ENCODE measurements at regions not wholly inside any gene's neighbourhood (a gene's known extent, or its start where the extent isn't known, plus 50 kb on each side); places are given as distances from the start of the nearest gene placed in this dataset.

DNA sequence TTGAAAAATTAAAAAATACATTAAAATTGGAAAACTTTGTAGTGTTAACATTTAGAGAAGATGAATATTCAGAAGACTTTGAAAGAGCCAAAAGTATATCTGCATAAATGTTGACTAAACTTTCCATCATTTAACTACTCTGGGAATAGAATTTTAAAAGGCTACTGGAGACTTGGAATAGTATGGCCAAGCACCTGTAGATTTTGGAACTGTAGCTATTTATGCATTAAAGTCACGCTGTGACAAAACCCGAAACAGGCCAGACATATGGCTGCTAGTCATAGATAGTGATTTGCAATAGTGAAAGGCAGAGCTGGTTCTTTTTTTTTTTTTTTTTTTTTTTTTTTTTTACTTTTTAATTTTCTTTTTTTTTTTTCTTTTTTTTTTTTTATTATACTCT lies 396.0 kb downstream of the SOCS6 start:
- TF ChIP-seq, protein P1, sequence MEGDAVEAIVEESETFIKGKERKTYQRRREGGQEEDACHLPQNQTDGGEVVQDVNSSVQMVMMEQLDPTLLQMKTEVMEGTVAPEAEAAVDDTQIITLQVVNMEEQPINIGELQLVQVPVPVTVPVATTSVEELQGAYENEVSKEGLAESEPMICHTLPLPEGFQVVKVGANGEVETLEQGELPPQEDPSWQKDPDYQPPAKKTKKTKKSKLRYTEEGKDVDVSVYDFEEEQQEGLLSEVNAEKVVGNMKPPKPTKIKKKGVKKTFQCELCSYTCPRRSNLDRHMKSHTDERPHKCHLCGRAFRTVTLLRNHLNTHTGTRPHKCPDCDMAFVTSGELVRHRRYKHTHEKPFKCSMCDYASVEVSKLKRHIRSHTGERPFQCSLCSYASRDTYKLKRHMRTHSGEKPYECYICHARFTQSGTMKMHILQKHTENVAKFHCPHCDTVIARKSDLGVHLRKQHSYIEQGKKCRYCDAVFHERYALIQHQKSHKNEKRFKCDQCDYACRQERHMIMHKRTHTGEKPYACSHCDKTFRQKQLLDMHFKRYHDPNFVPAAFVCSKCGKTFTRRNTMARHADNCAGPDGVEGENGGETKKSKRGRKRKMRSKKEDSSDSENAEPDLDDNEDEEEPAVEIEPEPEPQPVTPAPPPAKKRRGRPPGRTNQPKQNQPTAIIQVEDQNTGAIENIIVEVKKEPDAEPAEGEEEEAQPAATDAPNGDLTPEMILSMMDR (IDR thresholded peaks at IDR 0.05): no peak
- TF ChIP-seq POLR2A (IDR thresholded peaks at IDR 0.05) (no peak), EP300 (IDR thresholded peaks at IDR 0.05) (no peak)

All from tibial nerve (tissue), 4 donors.